ENCODE measurements at regions not wholly inside any gene's neighbourhood (a gene's known extent, or its start where the extent isn't known, plus 50 kb on each side); places are given as distances from the start of the nearest gene placed in this dataset.

DNA sequence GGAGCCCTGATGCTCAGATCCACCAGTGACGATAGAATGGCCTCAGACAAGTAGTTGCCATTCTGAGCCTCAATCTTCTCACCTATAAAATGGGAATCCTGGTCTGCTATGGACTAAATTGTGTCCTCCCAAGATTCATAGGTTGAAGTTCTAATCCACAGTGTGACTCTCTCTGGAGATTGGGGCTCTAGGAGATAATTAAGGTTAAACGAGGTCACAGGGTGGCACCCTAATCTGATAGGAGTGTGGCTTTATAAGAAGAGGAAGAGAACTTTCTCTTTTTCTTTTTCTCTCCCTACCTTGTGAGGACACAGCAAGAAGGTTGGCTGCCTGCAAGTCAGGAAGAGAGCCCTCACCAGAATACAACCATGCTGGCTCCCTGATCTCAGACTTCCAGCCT lies 214.1 kb downstream of the KATNAL1 start:
- Histone ChIP-seq H3K4me1 (ENCODE audit: insufficient read depth, low read length) (no peaks in the 10 kb centered on the region), H3K27ac (ENCODE audit: low read depth in 1 of 2, low read length in 2 of 2) (no peak overlapping the region), H3K27me3 (ENCODE audit: control insufficient read depth in 1 of 2, insufficient read depth in 2 of 2, low read length in 2 of 2) (no peaks in the 10 kb centered on the region), H3K36me3 (ENCODE audit: insufficient read depth, low read length) (no peaks in the 10 kb centered on the region), H3K9me3 (ENCODE audit: control insufficient read depth in 1 of 2, insufficient read depth in 1 of 2, low read length in 2 of 2) (no peaks in the 10 kb centered on the region), H3K4me3 (ENCODE audit: low read length) (no peak overlapping the region)
- CTCF ChIA-PET: no interaction called here
- intact Hi-C loops (cut with DNase I, micrococcal nuclease): no loop called here
- POLR2A ChIA-PET: no interaction called here
- no peak overlapping the region for H3K4me3 Mint-ChIP-seq
- H3K9me3 Mint-ChIP-seq: no peaks in the 10 kb centered on the region
- no peaks in the 10 kb centered on the region for H3K4me1 Mint-ChIP-seq (ENCODE audit: low read depth)
- no peaks in the 10 kb centered on the region for H3K36me3 Mint-ChIP-seq (ENCODE audit: low read depth)
- TF ChIP-seq, protein P1, sequence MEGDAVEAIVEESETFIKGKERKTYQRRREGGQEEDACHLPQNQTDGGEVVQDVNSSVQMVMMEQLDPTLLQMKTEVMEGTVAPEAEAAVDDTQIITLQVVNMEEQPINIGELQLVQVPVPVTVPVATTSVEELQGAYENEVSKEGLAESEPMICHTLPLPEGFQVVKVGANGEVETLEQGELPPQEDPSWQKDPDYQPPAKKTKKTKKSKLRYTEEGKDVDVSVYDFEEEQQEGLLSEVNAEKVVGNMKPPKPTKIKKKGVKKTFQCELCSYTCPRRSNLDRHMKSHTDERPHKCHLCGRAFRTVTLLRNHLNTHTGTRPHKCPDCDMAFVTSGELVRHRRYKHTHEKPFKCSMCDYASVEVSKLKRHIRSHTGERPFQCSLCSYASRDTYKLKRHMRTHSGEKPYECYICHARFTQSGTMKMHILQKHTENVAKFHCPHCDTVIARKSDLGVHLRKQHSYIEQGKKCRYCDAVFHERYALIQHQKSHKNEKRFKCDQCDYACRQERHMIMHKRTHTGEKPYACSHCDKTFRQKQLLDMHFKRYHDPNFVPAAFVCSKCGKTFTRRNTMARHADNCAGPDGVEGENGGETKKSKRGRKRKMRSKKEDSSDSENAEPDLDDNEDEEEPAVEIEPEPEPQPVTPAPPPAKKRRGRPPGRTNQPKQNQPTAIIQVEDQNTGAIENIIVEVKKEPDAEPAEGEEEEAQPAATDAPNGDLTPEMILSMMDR (IDR thresholded peaks at IDR 0.05): no peak
- DNase-seq (no peak), ATAC-seq (ENCODE audit: poor library complexity) (no peak)
- H3K27me3 Mint-ChIP-seq: no peaks in the 10 kb centered on the region
- H3K27ac Mint-ChIP-seq: no peak overlapping the region

DNA sequence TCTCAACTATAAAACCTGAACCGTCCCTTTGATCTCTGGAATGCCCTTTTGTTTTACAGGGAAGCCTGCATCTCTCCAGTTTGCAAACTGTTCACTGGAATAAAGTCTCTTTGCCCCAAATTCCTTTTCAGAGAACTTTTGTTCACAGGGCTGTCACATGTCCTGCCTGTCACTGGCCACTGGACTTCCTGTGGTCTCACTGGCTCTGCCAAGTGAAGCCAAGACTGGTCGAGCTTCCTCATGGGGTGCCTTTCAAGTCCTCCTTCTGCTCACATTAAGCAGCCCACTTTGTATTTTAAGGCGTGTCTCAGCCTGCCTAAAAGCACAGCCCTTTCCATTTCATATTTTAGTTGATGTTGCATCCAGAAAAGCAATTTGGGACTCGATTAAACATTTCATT lies 215.7 kb downstream of the KATNAL1 start:
- ATAC-seq (ENCODE audit: poor library complexity): no peak
- Histone ChIP-seq H3K27me3 (ENCODE audit: control insufficient read depth in 1 of 2, insufficient read depth in 2 of 2, low read length in 2 of 2) (no peaks in the 10 kb centered on the region), H3K9me3 (ENCODE audit: control insufficient read depth in 1 of 2, insufficient read depth in 1 of 2, low read length in 2 of 2) (no peaks in the 10 kb centered on the region), H3K4me3 (ENCODE audit: low read length) (no peak overlapping the region), H3K27ac (ENCODE audit: low read depth in 1 of 2, low read length in 2 of 2) (no peak overlapping the region), H3K36me3 (ENCODE audit: insufficient read depth, low read length) (no peaks in the 10 kb centered on the region), H3K4me1 (ENCODE audit: insufficient read depth, low read length) (no peaks in the 10 kb centered on the region)
- Mint-ChIP-seq H3K27me3 (no peaks in the 10 kb centered on the region), H3K4me1 (ENCODE audit: low read depth) (no peaks in the 10 kb centered on the region), H3K4me3 (no peak overlapping the region), H3K36me3 (ENCODE audit: low read depth) (no peaks in the 10 kb centered on the region), H3K9me3 (no peaks in the 10 kb centered on the region), H3K27ac (no peak overlapping the region)
- intact Hi-C loops (cut with DNase I, micrococcal nuclease): no loop called here
- TF ChIP-seq, protein P1 (IDR thresholded peaks at IDR 0.05): no peak
- ChIA-PET CTCF (no interaction called here), POLR2A (no interaction called here)
- DNase-seq: no peak

DNA sequence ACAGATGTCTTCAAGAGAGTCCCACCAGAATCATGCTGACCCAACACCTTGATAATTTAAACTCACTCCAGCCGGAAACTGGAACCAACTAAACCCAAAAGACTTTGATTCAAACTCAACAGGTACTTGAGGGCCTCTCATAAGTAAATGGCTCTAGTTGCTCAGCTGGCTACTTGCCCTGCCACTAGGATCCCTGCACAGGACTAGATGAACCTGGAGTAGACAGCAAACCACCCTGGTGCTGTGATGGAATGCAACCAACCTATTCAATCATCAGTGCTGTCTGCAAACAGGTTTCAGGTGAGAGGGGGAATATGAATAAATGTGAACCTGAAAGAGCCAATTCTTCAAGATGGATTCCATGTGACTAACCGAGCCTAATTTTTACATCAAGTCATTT lies 216.3 kb downstream of the KATNAL1 start:
- H3K9me3 Mint-ChIP-seq: no peaks in the 10 kb centered on the region
- POLR2A ChIA-PET: no interaction called here
- ATAC-seq (ENCODE audit: poor library complexity): no peak
- no peaks in the 10 kb centered on the region for H3K4me1 ChIP-seq (ENCODE audit: insufficient read depth, low read length)
- H3K4me1 Mint-ChIP-seq (ENCODE audit: low read depth): no peaks in the 10 kb centered on the region
- no peak for DNase-seq
- no peak overlapping the region for H3K4me3 ChIP-seq (ENCODE audit: low read length)
- no peaks in the 10 kb centered on the region for H3K27me3 ChIP-seq (ENCODE audit: control insufficient read depth in 1 of 2, insufficient read depth in 2 of 2, low read length in 2 of 2)
- intact Hi-C loops (cut with DNase I, micrococcal nuclease): no loop called here
- no peaks in the 10 kb centered on the region for H3K36me3 Mint-ChIP-seq (ENCODE audit: low read depth)
- TF ChIP-seq, protein P1 (IDR thresholded peaks at IDR 0.05): no peak
- no peaks in the 10 kb centered on the region for H3K27me3 Mint-ChIP-seq
- no peak overlapping the region for H3K4me3 Mint-ChIP-seq
- H3K36me3 ChIP-seq (ENCODE audit: insufficient read depth, low read length): no peaks in the 10 kb centered on the region
- no peaks in the 10 kb centered on the region for H3K9me3 ChIP-seq (ENCODE audit: control insufficient read depth in 1 of 2, insufficient read depth in 1 of 2, low read length in 2 of 2)
- no peak overlapping the region for H3K27ac Mint-ChIP-seq
- H3K27ac ChIP-seq (ENCODE audit: low read depth in 1 of 2, low read length in 2 of 2): no peak overlapping the region
- CTCF ChIA-PET: no interaction called here
